GM19351 (cell line): ENCODE measurements at regions not wholly inside any gene's neighbourhood (a gene's known extent, or its start where the extent isn't known, plus 50 kb on each side); places are given as distances from the start of the nearest gene placed in this dataset.

Experiments
- ATAC-seq: cut with Tn5 transposase; IDR thresholded peaks from one replicate; pipeline ENCODE4 v1.9.1; 2021; ENCODE audit warnings: mild to moderate bottlenecking, moderate library complexity; ENCODE audit not compliant: unreplicated experiment

DNA sequence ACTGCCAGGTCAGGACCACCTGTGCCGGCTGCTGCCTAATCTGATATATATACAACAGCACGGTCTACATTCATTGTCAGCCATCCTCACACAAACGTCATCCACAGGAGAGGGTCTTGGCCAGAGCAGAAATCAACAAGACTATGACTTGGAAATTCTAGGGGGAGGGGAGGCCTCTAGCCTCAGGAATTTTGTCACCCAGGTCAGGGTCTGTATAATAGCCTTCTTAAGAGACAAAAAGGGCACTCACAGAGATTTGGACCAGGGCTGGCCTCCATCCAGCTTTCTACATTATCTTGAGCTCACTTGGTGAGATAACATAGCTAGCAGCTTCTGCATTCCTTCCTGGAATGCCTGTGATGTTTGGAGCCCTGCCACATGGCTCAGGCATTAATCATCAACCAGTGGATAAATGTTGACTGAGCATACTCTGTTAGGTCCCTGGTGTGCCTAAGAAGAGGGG lies 50.4 kb upstream of the CTIF start:
- no peak for ATAC-seq

DNA sequence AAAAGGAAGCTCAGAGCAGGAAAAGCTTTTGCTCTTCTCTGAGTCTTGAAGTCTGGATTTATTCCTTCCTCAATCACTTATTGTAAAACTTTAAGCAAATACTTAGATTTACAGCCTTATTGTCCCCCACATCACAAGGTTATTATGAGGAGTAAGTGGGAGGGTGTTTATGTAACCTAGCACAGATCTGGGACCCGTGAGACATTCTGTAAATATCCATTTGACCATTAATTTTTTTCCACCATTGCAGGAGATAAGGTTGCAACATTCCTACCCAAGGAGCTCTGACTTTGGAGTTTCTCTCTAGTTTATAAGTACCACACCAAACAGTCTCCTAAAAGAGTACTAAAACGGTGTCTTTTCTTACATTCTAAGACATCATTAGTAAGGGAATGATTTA lies 52.1 kb upstream of the CTIF start:
- ATAC-seq = no peak

DNA sequence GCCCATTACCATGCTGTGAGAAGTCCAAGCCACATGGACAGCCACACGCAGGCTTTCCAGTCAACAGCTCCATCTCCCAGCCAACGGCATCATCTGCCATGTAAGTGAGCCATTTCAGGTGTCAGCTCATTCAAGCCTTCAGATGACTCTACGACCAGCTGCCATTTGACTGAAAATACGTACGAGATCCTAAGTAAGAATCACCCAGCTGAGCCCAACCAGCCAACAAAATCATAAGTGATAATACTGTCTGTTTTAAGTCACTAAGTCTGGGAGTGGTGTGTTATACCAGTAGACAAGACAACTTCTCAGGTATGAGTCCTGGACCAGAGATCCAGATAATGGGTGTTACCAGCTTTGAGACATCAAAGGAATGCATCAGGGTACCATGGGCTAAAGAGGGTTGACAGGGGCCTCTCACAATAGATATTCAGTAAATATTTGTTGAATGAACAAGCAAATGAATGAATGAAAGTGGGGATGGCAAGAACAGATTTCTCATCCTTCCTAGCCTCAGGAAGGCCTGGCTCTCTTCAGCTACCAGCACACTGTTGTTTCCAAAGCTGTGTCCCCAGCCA lies 52.9 kb upstream of the CTIF start:
- ATAC-seq = no peak

DNA sequence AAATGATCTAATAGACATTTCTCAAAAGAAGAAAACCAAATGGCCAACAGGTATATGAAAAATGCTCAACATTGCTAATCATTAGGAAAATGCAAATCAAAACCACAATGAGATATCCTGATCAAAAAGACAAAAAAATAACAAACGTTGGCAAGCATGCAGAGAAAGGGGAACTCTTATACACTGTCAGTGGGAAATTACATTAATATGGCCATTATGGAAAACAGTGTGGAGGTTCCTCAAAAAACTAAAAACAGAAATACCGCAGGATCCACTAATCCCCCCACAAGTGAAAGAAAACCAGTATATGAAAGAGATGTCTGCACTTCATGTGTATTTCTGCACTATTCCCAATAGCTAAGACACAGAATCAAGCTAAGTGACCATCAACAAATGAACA lies 57.7 kb upstream of the CTIF start:
- ATAC-seq = no peak

DNA sequence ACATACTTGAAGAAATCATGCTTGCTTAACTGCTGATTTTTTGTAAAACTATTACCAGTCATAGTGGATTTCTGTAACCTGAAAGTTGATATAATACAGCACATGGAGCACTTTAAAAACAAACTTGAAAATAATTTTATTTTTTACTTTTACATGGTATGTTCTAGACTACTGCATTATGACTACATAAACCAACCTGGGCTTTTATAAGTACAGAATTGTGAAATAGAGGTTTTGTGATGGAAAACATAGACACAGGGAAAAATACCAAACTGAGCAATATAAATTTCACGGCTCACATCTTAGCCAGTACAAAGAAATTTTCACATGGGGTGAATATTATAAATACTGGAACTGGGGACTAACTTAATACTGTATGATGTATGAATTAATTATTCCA lies 59.3 kb upstream of the CTIF start:
- no peak for ATAC-seq

GRCh38 chr18:48477348-48477747 lies 61.5 kb upstream of the CTIF start:
- no peak for ATAC-seq

DNA sequence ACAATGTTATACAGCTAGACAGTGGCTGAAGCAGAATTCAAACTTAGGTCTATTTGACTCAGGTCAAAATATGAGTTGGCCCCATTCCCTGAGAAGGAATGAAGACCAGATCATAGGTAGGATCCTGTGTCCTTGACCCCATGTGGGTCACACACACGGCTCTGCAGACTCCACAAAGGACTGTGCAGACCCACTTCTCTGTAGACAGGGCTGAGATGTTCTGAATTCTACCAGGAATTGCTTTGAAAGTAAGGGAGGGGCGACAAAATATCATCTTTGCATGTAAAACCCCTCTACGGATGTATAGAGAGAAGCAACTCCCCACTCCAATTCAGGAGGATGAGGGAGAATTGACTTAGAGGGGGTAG lies 62.3 kb upstream of the CTIF start:
- ATAC-seq = no peak

DNA sequence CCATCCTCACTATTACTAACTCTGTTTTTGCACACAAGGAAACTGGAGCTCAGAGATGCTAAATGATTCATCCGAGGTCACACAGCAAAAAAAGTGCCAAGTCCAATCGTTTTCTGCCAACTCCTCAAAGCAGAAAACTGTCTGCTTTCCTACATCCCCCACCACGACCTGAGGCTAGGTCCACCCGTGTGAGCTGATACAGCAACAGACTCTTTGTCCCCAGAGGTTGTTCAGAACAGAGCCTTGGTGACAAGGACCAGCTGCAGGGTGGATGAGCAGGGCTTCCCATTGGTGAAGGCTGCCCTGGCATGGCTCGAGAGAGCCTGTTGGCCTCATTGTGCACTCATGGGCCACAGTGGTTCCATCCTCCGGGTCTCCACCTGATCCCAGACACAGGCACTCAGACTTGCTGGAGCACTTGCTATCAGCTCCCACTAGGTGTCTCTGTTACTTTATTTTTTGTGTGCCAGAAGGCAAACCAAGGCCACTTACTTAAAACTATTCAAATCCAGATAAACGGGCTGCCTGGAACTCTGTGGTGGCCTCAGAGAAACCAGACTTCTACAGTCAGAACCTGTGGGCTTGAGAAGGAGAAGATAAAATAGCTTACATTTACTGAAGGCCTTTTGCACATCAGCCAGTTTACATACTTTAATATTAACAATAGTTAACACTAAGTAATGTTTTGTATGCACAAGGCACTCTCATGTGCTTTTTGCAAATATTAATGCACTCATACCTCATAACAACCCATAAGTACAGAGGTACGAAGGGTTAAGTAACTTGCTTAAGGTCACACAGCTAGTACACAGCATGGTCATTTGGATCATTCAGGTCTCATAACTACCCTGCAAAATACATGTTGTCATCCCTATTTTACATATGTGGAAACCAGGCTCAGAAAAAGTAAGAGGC lies 62.9 kb upstream of the CTIF start:
- ATAC-seq = peak; percentile 57

GRCh38 chr18:48473816-48474215 lies 64.6 kb upstream of the ZBTB7C start:
- ATAC-seq = no peak

- no peak for ATAC-seq
Measured at GRCh38 chr18:48472610-48473009, 63.4 kb upstream of the ZBTB7C start.

DNA sequence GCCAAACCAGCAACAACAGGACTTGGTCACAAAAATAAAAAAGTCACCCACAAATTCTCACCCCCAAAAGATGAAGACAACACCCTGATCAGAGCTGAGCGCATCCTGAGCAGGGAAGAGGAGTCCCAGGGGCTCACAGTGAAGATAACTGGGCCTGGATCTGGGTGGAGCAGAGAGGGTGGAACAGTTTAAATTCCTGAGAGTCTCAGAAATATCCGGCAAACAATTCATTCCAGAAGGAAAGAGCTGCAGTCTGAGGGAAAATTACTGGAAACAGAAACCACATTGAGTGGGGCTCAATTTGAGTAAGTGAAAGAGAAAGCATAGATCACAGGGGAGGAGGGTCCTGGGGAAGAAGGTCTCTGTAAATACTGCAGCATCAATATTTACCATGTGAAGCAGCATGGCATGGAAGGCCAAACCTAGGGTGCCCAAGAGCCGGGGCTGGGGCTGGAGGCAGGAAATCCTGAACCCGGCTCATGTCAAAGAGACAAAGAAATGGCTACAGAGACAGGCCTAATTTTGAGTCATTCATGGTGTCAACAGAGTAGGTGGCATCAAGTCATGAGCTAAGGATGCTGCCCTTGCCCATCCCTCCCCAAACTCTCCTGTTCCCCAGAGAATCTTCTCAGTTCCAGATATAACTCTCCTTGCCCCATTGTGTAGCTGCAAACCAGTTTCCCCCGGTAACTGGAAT lies 61.4 kb upstream of the ZBTB7C start:
- ATAC-seq = no peak

- no peak for ATAC-seq
Measured at GRCh38 chr18:48468151-48468550, 59.0 kb upstream of the ZBTB7C start.

GRCh38 chr18:48467231-48467630 lies 58.0 kb upstream of the ZBTB7C start:
- no peak for ATAC-seq

DNA sequence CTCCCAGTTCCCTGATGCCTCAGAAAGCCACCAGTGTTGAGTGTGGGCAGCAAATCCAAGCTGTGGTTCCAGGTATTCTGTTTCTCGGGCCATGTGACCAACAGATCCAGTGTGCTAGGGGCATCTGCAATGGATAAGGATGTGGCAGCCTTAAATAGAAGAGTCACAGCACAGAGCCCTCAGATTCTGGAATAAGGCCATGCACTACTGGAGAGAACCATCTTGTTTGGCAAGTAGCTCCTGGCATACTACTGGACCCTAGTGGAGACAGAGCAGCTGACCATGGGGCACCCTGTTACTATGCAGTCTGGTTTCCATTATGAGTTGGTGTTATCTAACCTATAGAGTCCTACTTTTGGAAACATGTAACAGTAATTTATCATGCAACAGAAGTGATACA lies 53.3 kb upstream of the ZBTB7C start:
- no peak for ATAC-seq

- no peak for ATAC-seq
Measured at GRCh38 chr18:48460929-48461583, 51.9 kb upstream of the ZBTB7C start.

DNA sequence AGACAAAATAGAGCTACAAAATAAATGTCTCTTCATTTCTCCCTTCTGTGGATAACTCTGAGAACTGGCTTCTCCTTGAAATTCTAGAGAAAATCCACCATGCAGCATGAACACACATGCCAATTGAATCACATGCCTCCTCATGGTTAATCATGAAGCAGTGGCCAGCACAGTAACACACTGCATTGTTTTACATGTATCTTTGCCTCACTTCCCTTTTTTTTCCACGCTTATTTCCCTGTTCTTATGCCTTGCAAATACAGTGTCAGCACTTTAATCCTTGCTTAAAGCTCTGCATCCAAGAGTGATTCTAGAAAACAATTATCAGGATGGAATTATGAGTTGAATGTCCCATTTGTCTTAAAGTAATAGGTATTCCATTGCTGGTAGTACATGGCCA lies 50.3 kb upstream of the ZBTB7C start:
- ATAC-seq = no peak

- ATAC-seq = no peak
Measured at GRCh38 chr18:48459016-48459415, 49.8 kb upstream of the ZBTB7C start.
